HG03442 (cell line): ENCODE measurements at regions not wholly inside any gene's neighbourhood (a gene's known extent, or its start where the extent isn't known, plus 50 kb on each side); places are given as distances from the start of the nearest gene placed in this dataset.
A peak's percentile ranks its signal among the peaks of the same experiment; 100 is the strongest.

Experiments used
- ATAC-seq: cut with Tn5 transposase; IDR thresholded peaks from one replicate; pipeline ENCODE4 v1.9.1; 2021; ENCODE audit warnings: mild to moderate bottlenecking, moderate library complexity; ENCODE audit not compliant: unreplicated experiment

GRCh38 chr11:27287205-27287604, 75.8 kb downstream of the CCDC34 start:
- ATAC-seq: no peak

- no peak for ATAC-seq
These were observed 77.3 kb downstream of the CCDC34 start for GRCh38 chr11:27285761-27286160.

GRCh38 chr11:27282806-27283205, 80.2 kb downstream of the CCDC34 start:
- ATAC-seq: no peak

- ATAC-seq: peak; percentile 85
These were observed 81.0 kb downstream of the CCDC34 start for GRCh38 chr11:27281740-27282590.

- ATAC-seq: no peak
These were observed 81.7 kb downstream of the CCDC34 start for GRCh38 chr11:27281276-27281675.

- ATAC-seq: no peak
These were observed 82.9 kb downstream of the CCDC34 start for GRCh38 chr11:27280140-27280539.

GRCh38 chr11:27279460-27279859, 83.6 kb downstream of the CCDC34 start:
- ATAC-seq: no peak

GRCh38 chr11:27277843-27278242, 85.2 kb downstream of the CCDC34 start:
- ATAC-seq: no peak

- no peak for ATAC-seq
These were observed 86.9 kb downstream of the CCDC34 start for GRCh38 chr11:27276141-27276540.

GRCh38 chr11:27274854-27275395, 88.1 kb downstream of the CCDC34 start:
- no peak for ATAC-seq

- ATAC-seq: no peak
These were observed 96.9 kb downstream of the CCDC34 start for GRCh38 chr11:27266125-27266524.

- no peak for ATAC-seq
These were observed 99.0 kb downstream of the CCDC34 start for GRCh38 chr11:27263986-27264385.

GRCh38 chr11:27263046-27263445, 100.0 kb downstream of the CCDC34 start:
- ATAC-seq: no peak

GRCh38 chr11:27255447-27255828, 107.6 kb downstream of the CCDC34 start:
- ATAC-seq: no peak

GRCh38 chr11:27254744-27255446, 108.1 kb downstream of the CCDC34 start:
- no peak for ATAC-seq

- no peak for ATAC-seq
These were observed 109.8 kb downstream of the CCDC34 start for GRCh38 chr11:27253224-27253623.

- ATAC-seq: no peak
These were observed 111.9 kb downstream of the CCDC34 start for GRCh38 chr11:27250867-27251665.

GRCh38 chr11:27248576-27249509, 114.2 kb downstream of the CCDC34 start:
- no peak for ATAC-seq

GRCh38 chr11:27247660-27248059, 115.4 kb downstream of the CCDC34 start:
- no peak for ATAC-seq

- no peak for ATAC-seq
These were observed 116.1 kb downstream of the CCDC34 start for GRCh38 chr11:27246925-27247324.
